ENCODE measurements at regions not wholly inside any gene's neighbourhood (a gene's known extent, or its start where the extent isn't known, plus 50 kb on each side); places are given as distances from the start of the nearest gene placed in this dataset.

- no peak for DNase-seq (ENCODE audit: low read depth)
- TF ChIP-seq CTCF (IDR thresholded peaks at IDR 0.05; ENCODE audit: insufficient read depth, low read depth, low read length, missing control alignments): no peak
- H3K4me3 ChIP-seq (ENCODE audit: low read depth, low read length): no peak overlapping the region
Observed at GRCh38 chr3:162521669-162522068, 1025.1 kb downstream of the OTOL1 start.

- TF ChIP-seq CTCF (IDR thresholded peaks at IDR 0.05; ENCODE audit: insufficient read depth, low read depth, low read length, missing control alignments): no peak
- DNase-seq (ENCODE audit: low read depth): no peak
- no peak overlapping the region for H3K4me3 ChIP-seq (ENCODE audit: low read depth, low read length)
Observed at GRCh38 chr3:162525066-162525742, 1028.6 kb downstream of the OTOL1 start.

GRCh38 chr3:162525771-162526170 is 1029.2 kb downstream of the OTOL1 start:
- H3K4me3 ChIP-seq (ENCODE audit: low read depth, low read length): no peak overlapping the region
- no peak for TF ChIP-seq CTCF (IDR thresholded peaks at IDR 0.05; ENCODE audit: insufficient read depth, low read depth, low read length, missing control alignments)
- no peak for DNase-seq (ENCODE audit: low read depth)

GRCh38 chr3:162534431-162534830 is 1037.8 kb downstream of the OTOL1 start:
- DNase-seq (ENCODE audit: low read depth): no peak
- TF ChIP-seq CTCF (IDR thresholded peaks at IDR 0.05; ENCODE audit: insufficient read depth, low read depth, low read length, missing control alignments): no peak
- no peak overlapping the region for H3K4me3 ChIP-seq (ENCODE audit: low read depth, low read length)

GRCh38 chr3:162538491-162538890 is 1041.9 kb downstream of the OTOL1 start:
- DNase-seq (ENCODE audit: low read depth): no peak
- H3K4me3 ChIP-seq (ENCODE audit: low read depth, low read length): no peak overlapping the region
- TF ChIP-seq CTCF (IDR thresholded peaks at IDR 0.05; ENCODE audit: insufficient read depth, low read depth, low read length, missing control alignments): no peak

GRCh38 chr3:162538906-162539305 is 1042.3 kb downstream of the OTOL1 start:
- no peak for DNase-seq (ENCODE audit: low read depth)
- no peak overlapping the region for H3K4me3 ChIP-seq (ENCODE audit: low read depth, low read length)
- TF ChIP-seq CTCF (IDR thresholded peaks at IDR 0.05; ENCODE audit: insufficient read depth, low read depth, low read length, missing control alignments): no peak

- H3K4me3 ChIP-seq (ENCODE audit: low read depth, low read length): no peak overlapping the region
- DNase-seq (ENCODE audit: low read depth): no peak
- no peak for TF ChIP-seq CTCF (IDR thresholded peaks at IDR 0.05; ENCODE audit: insufficient read depth, low read depth, low read length, missing control alignments)
Observed at GRCh38 chr3:162540421-162540820, 1043.8 kb downstream of the OTOL1 start.

All from GM12865 (cell line).